A673 (cell line): ENCODE measurements at regions not wholly inside any gene's neighbourhood (a gene's known extent, or its start where the extent isn't known, plus 50 kb on each side); places are given as distances from the start of the nearest gene placed in this dataset.

Experiments
- EZH2 ChIP-seq: fragments of 200-600 bp; sonication (generic); IDR thresholded peaks from 2 replicates; pipeline ENCODE4 v1.6.1; 2017; ENCODE audit warnings: borderline replicate concordance, low read depth, mild to moderate bottlenecking, mixed read lengths, antibody characterized with exemption, low read length; ENCODE audit not compliant: poor library complexity, severe bottlenecking
- TF ChIP-seq, protein P1 (sequence below): fragments of 300-800, 200-600 bp; sonication (generic); conservative IDR thresholded peaks from 2 replicates; pipeline ENCODE4 v1.5.1; 2017; ENCODE audit warnings: low read depth, mild to moderate bottlenecking, antibody characterized with exemption, low read length, moderate library complexity, mixed read lengths

DNA sequence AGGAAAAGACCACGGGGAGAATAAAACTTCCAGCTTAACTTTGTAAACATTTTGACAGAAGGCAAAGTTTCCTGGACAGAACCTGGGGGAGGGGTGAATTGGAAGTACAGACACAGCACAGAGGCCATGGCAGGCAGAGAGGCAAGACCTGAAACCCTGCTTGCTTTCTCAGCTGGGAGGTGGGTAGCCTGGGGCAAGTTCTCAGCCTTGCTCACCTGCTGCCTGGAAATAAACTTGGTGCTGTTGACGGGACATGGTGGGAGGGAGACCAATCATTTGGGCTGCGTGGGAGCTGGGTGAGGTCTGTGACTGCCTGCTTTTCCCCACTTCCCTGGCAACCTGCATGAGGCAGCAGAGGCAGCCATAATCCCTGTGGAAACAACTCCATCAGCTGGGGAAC lies 221.3 kb downstream of the MOXD1 start:
- TF ChIP-seq, protein P1, sequence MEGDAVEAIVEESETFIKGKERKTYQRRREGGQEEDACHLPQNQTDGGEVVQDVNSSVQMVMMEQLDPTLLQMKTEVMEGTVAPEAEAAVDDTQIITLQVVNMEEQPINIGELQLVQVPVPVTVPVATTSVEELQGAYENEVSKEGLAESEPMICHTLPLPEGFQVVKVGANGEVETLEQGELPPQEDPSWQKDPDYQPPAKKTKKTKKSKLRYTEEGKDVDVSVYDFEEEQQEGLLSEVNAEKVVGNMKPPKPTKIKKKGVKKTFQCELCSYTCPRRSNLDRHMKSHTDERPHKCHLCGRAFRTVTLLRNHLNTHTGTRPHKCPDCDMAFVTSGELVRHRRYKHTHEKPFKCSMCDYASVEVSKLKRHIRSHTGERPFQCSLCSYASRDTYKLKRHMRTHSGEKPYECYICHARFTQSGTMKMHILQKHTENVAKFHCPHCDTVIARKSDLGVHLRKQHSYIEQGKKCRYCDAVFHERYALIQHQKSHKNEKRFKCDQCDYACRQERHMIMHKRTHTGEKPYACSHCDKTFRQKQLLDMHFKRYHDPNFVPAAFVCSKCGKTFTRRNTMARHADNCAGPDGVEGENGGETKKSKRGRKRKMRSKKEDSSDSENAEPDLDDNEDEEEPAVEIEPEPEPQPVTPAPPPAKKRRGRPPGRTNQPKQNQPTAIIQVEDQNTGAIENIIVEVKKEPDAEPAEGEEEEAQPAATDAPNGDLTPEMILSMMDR: no peak
- no peak for TF ChIP-seq EZH2
